ENCODE measurements at regions not wholly inside any gene's neighbourhood (a gene's known extent, or its start where the extent isn't known, plus 50 kb on each side); places are given as distances from the start of the nearest gene placed in this dataset.

- H3K4me3 ChIP-seq (ENCODE audit: low read length), result no peak overlapping the region
- H3K27me3 ChIP-seq (ENCODE audit: insufficient read depth, low read length), result no peaks in the 10 kb centered on the region
- H3K36me3 ChIP-seq (ENCODE audit: insufficient read depth, low read length), result no peaks in the 10 kb centered on the region
- no peaks in the 10 kb centered on the region for H3K4me1 ChIP-seq (ENCODE audit: insufficient read depth, low read length)
- no peaks in the 10 kb centered on the region for H3K9me3 ChIP-seq (ENCODE audit: low read length)
- H2AFZ ChIP-seq (ENCODE audit: low read depth, low read length), result no peak overlapping the region
Observed at GRCh38 chr4:14627038-14627437, 375.2 kb upstream of the CPEB2 start.

GRCh38 chr4:14631806-14632440 is 370.4 kb upstream of the CPEB2 start:
- H3K4me3 ChIP-seq (ENCODE audit: low read length), result no peak overlapping the region
- no peak overlapping the region for H2AFZ ChIP-seq (ENCODE audit: low read depth, low read length)
- H3K9me3 ChIP-seq (ENCODE audit: low read length), result no peaks in the 10 kb centered on the region
- H3K27me3 ChIP-seq (ENCODE audit: insufficient read depth, low read length), result no peaks in the 10 kb centered on the region
- H3K36me3 ChIP-seq (ENCODE audit: insufficient read depth, low read length), result no peaks in the 10 kb centered on the region
- no peaks in the 10 kb centered on the region for H3K4me1 ChIP-seq (ENCODE audit: insufficient read depth, low read length)

DNA sequence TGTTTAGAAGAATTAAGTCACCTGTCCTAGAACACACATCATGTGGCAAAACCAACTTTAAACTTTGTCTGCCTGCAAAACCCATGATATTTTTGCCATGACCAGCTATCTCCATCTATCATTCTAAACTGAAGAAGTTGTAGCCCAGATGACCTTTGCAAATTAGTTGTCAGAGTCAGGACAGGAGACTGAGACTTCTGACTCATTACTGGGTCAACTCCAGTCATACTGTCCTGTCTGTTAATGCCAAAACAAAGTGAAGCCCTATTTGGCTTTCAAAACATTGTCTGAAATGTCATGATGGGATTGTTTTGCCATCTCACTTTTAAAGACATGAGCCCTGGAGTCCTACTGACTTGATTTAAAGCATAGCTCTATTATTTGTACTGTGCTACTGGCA is 365.7 kb upstream of the CPEB2 start:
- no peaks in the 10 kb centered on the region for H3K36me3 ChIP-seq (ENCODE audit: insufficient read depth, low read length)
- H2AFZ ChIP-seq (ENCODE audit: low read depth, low read length), result no peak overlapping the region
- no peaks in the 10 kb centered on the region for H3K4me1 ChIP-seq (ENCODE audit: insufficient read depth, low read length)

DNA sequence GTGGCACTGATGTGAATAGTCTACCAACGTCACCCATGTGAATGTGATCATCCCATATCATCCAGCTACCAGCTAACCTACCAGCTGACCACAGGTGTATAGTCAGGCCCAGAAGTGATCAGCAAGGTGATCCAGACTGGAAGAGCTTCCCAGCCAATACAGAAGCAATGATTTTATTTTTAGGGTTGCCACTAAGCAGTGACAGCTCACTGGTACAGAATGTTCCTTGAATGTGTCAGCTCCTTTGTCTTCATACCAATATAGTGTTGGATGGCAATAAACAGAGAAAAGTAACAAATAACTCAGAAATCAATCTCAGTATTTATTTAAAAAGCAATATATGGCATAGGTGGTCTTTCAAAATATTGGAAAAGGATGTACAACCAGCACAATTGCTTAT is 361.8 kb upstream of the CPEB2 start:
- Histone ChIP-seq H3K9me3 (ENCODE audit: low read length) (no peaks in the 10 kb centered on the region), H2AFZ (ENCODE audit: low read depth, low read length) (no peak overlapping the region), H3K4me1 (ENCODE audit: insufficient read depth, low read length) (no peaks in the 10 kb centered on the region), H3K36me3 (ENCODE audit: insufficient read depth, low read length) (no peaks in the 10 kb centered on the region), H3K4me3 (ENCODE audit: low read length) (no peak overlapping the region), H3K27me3 (ENCODE audit: insufficient read depth, low read length) (no peaks in the 10 kb centered on the region)

More for the DNA sequence above, 365.7 kb upstream of the CPEB2 start:
- H3K27me3 ChIP-seq (ENCODE audit: insufficient read depth, low read length), result no peaks in the 10 kb centered on the region
- H3K4me3 ChIP-seq (ENCODE audit: low read length), result no peak overlapping the region
- H3K9me3 ChIP-seq (ENCODE audit: low read length), result no peaks in the 10 kb centered on the region

DNA sequence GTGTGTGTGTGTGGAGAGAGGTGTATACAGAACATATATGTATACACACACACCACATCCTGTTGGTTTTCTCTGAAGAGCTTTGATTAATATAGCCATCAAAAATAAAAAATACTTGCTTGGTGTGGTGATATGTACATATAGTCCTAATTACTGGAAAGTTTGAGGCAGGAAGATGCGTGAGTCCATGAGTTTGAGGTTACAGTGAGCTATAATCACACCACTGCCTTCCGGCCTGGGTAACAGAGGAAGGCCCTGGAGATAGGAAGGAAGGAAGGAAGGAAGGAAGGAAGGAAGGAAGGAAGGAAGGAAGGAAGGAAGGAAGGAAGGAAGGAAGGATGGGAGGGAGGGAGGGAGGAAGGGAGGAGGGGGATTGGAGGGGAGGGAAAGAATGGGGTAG is 360.4 kb upstream of the CPEB2 start:
- Histone ChIP-seq H3K36me3 (ENCODE audit: insufficient read depth, low read length) (no peaks in the 10 kb centered on the region), H3K9me3 (ENCODE audit: low read length) (no peaks in the 10 kb centered on the region), H3K4me1 (ENCODE audit: insufficient read depth, low read length) (no peaks in the 10 kb centered on the region), H3K27me3 (ENCODE audit: insufficient read depth, low read length) (no peaks in the 10 kb centered on the region), H2AFZ (ENCODE audit: low read depth, low read length) (no peak overlapping the region), H3K4me3 (ENCODE audit: low read length) (no peak overlapping the region)

DNA sequence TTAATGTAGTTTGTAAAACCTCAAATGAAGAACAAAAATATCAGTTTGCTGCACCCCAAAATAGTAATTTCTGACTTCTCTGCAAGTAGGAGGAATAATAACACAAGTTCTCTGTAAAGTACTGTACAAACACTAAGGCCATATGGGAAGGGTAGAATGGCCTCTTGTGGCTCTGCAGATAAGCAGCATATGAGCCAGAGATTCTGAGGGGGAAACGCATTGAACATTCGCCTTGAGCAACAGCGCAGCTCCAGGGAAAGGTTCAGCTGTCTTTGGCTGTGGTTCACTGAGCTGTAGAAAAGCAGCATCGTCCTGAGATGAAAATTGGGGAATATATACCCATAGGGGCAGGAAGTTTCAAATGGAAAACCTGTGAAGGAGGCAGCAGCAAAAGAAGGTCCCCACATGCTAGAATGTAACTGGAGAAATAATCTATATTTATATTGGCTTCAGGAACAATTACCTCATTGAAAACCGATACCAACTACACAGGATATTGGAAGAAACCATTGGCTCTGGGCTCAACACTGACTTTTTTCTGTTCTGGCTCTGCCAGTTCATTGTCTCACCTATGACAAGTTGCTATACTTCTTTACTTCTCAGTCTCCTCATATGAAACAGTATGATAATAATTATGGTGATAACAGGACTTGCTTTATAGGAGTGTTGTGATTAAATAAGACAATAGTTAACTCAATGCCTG is 357.6 kb upstream of the CPEB2 start:
- H3K9me3 ChIP-seq (ENCODE audit: low read length), result no peaks in the 10 kb centered on the region

GRCh38 chr4:14646831-14647230 is 355.4 kb upstream of the CPEB2 start:
- H3K36me3 ChIP-seq (ENCODE audit: insufficient read depth, low read length), result no peaks in the 10 kb centered on the region
- H3K9me3 ChIP-seq (ENCODE audit: low read length), result no peaks in the 10 kb centered on the region
- no peak overlapping the region for H3K4me3 ChIP-seq (ENCODE audit: low read length)
- H2AFZ ChIP-seq (ENCODE audit: low read depth, low read length), result no peak overlapping the region
- no peaks in the 10 kb centered on the region for H3K4me1 ChIP-seq (ENCODE audit: insufficient read depth, low read length)
- no peaks in the 10 kb centered on the region for H3K27me3 ChIP-seq (ENCODE audit: insufficient read depth, low read length)

More for the DNA sequence above, 357.6 kb upstream of the CPEB2 start:
- Histone ChIP-seq H2AFZ (ENCODE audit: low read depth, low read length) (no peak overlapping the region), H3K4me1 (ENCODE audit: insufficient read depth, low read length) (no peaks in the 10 kb centered on the region), H3K27me3 (ENCODE audit: insufficient read depth, low read length) (no peaks in the 10 kb centered on the region), H3K36me3 (ENCODE audit: insufficient read depth, low read length) (no peaks in the 10 kb centered on the region), H3K4me3 (ENCODE audit: low read length) (no peak overlapping the region)

- Histone ChIP-seq H3K36me3 (ENCODE audit: insufficient read depth, low read length) (no peaks in the 10 kb centered on the region), H3K4me1 (ENCODE audit: insufficient read depth, low read length) (no peaks in the 10 kb centered on the region)
Observed at GRCh38 chr4:14650127-14650526, 352.2 kb upstream of the CPEB2 start.

DNA sequence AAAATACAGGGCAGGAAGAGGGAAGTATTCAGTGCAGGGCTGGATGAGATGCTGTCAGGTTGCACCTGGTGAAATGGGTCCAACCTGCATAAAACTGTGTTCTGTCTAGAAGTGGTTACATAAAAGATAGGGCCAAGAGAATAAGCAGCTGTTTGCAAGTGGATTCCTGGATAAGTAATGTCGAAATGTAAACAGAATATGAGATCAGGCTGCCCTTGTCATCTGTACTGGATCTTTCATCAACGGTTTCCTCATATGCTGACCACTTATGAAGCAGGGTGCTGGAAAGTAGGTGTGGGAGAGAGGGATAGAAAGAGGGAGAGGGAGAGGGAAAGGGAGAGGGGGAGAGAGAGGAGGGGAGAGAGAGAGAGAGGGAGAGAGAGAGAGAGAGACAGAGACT is 349.8 kb upstream of the CPEB2 start:
- Histone ChIP-seq H2AFZ (ENCODE audit: low read depth, low read length) (no peak overlapping the region), H3K9me3 (ENCODE audit: low read length) (no peaks in the 10 kb centered on the region), H3K36me3 (ENCODE audit: insufficient read depth, low read length) (no peaks in the 10 kb centered on the region), H3K27me3 (ENCODE audit: insufficient read depth, low read length) (no peaks in the 10 kb centered on the region), H3K4me1 (ENCODE audit: insufficient read depth, low read length) (no peaks in the 10 kb centered on the region), H3K4me3 (ENCODE audit: low read length) (no peak overlapping the region)

More at GRCh38 chr4:14650127-14650526, 352.2 kb upstream of the CPEB2 start:
- H3K4me3 ChIP-seq (ENCODE audit: low read length), result no peak overlapping the region
- H3K9me3 ChIP-seq (ENCODE audit: low read length), result no peaks in the 10 kb centered on the region
- no peaks in the 10 kb centered on the region for H3K27me3 ChIP-seq (ENCODE audit: insufficient read depth, low read length)
- no peak overlapping the region for H2AFZ ChIP-seq (ENCODE audit: low read depth, low read length)

GRCh38 chr4:14653338-14653737 is 348.9 kb upstream of the CPEB2 start:
- H3K36me3 ChIP-seq (ENCODE audit: insufficient read depth, low read length), result no peaks in the 10 kb centered on the region
- H3K4me1 ChIP-seq (ENCODE audit: insufficient read depth, low read length), result no peaks in the 10 kb centered on the region
- no peak overlapping the region for H3K4me3 ChIP-seq (ENCODE audit: low read length)
- no peaks in the 10 kb centered on the region for H3K27me3 ChIP-seq (ENCODE audit: insufficient read depth, low read length)
- H3K9me3 ChIP-seq (ENCODE audit: low read length), result no peaks in the 10 kb centered on the region
- H2AFZ ChIP-seq (ENCODE audit: low read depth, low read length), result no peak overlapping the region

- H3K27me3 ChIP-seq (ENCODE audit: insufficient read depth, low read length), result no peaks in the 10 kb centered on the region
- no peak overlapping the region for H2AFZ ChIP-seq (ENCODE audit: low read depth, low read length)
- H3K36me3 ChIP-seq (ENCODE audit: insufficient read depth, low read length), result no peaks in the 10 kb centered on the region
- H3K4me1 ChIP-seq (ENCODE audit: insufficient read depth, low read length), result no peaks in the 10 kb centered on the region
- H3K4me3 ChIP-seq (ENCODE audit: low read length), result no peak overlapping the region
- no peaks in the 10 kb centered on the region for H3K9me3 ChIP-seq (ENCODE audit: low read length)
Observed at GRCh38 chr4:14659286-14659685, 343.0 kb upstream of the CPEB2 start.

- no peaks in the 10 kb centered on the region for H3K36me3 ChIP-seq (ENCODE audit: insufficient read depth, low read length)
- peaks cover 3% of the 10 kb centered on the region for H3K4me1 ChIP-seq (ENCODE audit: insufficient read depth, low read length)
- H3K9me3 ChIP-seq (ENCODE audit: low read length), result no peaks in the 10 kb centered on the region
- H3K27me3 ChIP-seq (ENCODE audit: insufficient read depth, low read length), result no peaks in the 10 kb centered on the region
- H3K4me3 ChIP-seq (ENCODE audit: low read length), result no peak overlapping the region
- H2AFZ ChIP-seq (ENCODE audit: low read depth, low read length), result no peak overlapping the region
Observed at GRCh38 chr4:14667624-14668151, 334.6 kb upstream of the CPEB2 start.

DNA sequence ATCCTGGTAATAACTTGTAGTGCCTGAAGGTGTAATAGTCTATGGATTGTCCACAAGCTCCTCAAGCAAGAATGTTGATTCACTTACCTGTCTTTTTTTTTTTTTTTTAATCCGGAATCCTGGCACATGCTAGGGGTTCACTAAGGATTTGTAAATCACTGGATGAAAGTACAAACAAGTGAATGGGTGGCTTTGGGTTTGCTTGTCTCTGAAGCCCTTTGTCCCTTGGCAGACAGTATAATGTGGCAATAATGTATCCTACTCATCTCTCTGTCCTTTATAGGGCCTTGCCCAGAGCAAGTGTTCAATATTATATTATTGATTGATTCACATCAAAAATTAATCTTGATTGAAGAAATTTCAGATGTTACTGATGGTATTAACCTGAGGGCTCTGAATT is 334.0 kb upstream of the CPEB2 start:
- no peaks in the 10 kb centered on the region for H3K9me3 ChIP-seq (ENCODE audit: low read length)
- no peak overlapping the region for H3K4me3 ChIP-seq (ENCODE audit: low read length)
- no peaks in the 10 kb centered on the region for H3K36me3 ChIP-seq (ENCODE audit: insufficient read depth, low read length)
- no peak overlapping the region for H2AFZ ChIP-seq (ENCODE audit: low read depth, low read length)
- peaks cover 3% of the 10 kb centered on the region for H3K4me1 ChIP-seq (ENCODE audit: insufficient read depth, low read length)
- H3K27me3 ChIP-seq (ENCODE audit: insufficient read depth, low read length), result no peaks in the 10 kb centered on the region

All from neuron (in vitro differentiated cells).